HFF-Myc (cell line): ENCODE measurements at regions not wholly inside any gene's neighbourhood (a gene's known extent, or its start where the extent isn't known, plus 50 kb on each side); places are given as distances from the start of the nearest gene placed in this dataset.

ENCODE experiments used
- DNase-seq: peaks from one replicate; pipeline ENCODE4 v3.0.0-alpha.2; 2011; ENCODE audit warnings: low read depth; ENCODE audit errors: extremely low read depth
- H3K4me3 ChIP-seq: replicated peaks from 2 replicates; pipeline ENCODE4 v1.5.1; 2011; ENCODE audit warnings: low read depth, mild to moderate bottlenecking, control low read depth, low read length
- TF ChIP-seq, protein P1 (sequence below): IDR thresholded peaks from 2 replicates; pipeline ENCODE4 v1.5.1; 2012; ENCODE audit warnings: mild to moderate bottlenecking, low read depth, low read length, control low read depth; ENCODE audit errors: missing control alignments

DNA sequence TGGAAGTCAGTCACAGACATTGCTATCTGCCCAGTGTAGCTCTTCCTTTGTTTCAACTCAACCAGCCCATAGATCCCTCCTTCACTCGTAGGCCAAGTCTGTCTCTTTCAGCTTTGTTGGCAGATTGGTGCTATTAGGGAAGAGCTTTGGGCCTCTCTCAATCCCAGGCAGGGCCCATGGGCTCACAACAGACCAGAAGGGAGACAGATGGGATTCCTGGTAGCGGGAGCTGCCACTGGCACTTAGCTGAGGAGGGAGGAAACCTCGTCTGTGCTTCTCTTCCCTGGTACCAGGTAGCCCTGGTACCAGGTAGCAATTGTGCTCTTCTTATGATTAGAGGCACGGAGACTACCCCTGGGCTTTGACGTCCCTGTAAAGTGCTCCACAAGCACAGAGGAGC, 592.0 kb downstream of the TYW1 start:
- no peak for DNase-seq
- TF ChIP-seq, protein P1, sequence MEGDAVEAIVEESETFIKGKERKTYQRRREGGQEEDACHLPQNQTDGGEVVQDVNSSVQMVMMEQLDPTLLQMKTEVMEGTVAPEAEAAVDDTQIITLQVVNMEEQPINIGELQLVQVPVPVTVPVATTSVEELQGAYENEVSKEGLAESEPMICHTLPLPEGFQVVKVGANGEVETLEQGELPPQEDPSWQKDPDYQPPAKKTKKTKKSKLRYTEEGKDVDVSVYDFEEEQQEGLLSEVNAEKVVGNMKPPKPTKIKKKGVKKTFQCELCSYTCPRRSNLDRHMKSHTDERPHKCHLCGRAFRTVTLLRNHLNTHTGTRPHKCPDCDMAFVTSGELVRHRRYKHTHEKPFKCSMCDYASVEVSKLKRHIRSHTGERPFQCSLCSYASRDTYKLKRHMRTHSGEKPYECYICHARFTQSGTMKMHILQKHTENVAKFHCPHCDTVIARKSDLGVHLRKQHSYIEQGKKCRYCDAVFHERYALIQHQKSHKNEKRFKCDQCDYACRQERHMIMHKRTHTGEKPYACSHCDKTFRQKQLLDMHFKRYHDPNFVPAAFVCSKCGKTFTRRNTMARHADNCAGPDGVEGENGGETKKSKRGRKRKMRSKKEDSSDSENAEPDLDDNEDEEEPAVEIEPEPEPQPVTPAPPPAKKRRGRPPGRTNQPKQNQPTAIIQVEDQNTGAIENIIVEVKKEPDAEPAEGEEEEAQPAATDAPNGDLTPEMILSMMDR, result no peak
- no peak overlapping the region for H3K4me3 ChIP-seq

DNA sequence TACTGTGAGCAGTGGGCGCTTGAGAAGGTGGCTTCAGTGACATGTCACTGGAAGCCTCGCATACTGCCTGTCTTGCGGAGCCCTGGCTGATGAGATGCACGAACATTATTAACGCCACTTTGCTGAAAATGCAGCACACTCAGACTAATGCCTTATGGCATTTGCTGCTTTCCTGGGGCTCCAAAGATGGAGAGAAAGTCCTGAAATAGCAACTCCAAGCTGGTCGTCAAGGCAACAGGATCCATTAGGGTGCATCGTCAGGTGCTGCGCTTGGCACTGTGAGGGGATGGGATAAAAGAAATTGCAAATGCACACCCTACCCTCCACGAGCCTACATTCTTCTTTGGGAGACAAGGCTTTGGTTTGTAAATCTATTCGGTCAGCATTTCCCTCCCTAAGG, 592.5 kb downstream of the TYW1 start:
- TF ChIP-seq, protein P1, result no peak
- DNase-seq, result no peak
- H3K4me3 ChIP-seq, result no peak overlapping the region

DNA sequence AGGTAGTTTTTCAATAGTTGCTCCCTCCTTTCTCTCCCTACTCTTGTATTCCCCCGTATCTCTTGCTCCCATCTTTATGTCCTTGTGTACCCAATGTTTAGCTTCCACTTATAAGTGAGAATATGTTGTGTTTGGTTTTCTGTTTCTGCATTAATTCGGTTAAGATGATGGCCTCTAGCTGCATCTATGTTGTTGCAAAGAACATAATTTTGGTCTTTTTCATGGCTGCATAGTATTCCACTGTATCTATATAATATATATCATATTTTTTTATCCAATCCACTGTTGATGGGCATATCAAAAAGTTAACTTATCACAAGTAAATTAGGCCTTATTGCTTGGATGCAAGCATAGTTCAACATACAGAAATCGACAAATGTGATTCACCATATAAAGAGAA, 594.0 kb downstream of the TYW1 start:
- H3K4me3 ChIP-seq, result no peak overlapping the region
- DNase-seq, result no peak
- TF ChIP-seq, protein P1, result no peak

DNA sequence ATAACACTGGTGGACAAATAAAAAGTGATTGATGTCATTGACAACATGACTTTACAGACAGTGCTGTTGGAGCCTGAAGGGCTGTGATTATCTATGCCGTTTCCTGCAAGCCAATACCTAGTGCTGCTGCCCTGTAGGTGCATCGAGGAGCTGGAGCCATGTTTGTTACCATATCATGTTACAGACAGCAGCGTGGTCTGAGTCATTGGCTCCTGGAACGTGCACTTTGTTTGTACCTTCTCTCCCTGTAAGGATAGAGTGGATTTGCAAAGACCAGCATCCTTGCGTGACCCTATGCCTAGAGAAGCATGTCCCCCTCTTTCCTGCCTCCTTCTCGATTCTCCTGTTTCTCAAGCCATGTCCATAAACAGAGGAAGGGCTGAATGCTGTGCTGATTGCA, 597.2 kb downstream of the TYW1 start:
- H3K4me3 ChIP-seq, result no peak overlapping the region
- no peak for DNase-seq
- TF ChIP-seq, protein P1, result no peak

DNA sequence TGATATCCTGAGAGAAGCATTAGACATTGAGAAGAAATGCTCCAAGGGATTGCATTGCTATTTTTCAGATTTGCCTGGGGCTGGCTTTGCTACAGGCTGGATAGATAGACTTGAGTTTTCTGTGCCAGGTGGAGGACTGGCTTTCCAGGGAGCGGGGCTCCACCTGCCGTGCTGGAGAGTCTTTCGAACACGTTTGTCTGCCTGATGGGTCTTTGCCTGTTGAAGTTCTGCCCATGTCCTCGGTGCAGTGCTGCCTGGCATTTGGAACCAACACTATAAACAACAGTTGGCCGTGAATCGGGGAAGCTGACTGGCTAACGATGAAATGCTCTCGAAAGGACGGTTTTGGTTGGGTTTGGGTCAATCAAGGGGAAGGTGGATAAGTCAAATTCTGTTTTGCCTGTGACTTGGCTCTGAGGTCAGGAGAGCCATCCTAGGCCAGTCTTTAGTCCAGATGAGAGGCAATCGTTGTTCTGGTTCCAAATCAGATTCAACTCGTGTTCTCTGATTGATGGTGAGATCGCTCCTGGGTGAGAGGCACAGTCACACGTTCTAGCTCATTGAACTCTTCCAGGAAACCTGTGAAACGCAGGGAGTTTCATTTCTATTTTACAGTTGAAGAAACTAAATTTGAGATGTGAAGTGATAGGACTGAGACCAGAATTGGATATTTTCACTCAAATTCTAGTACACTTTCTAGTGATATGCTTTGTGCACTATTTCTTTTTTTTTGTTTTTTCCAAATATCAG, 599.0 kb downstream of the TYW1 start:
- H3K4me3 ChIP-seq, result no peak overlapping the region
- DNase-seq, result no peak
- TF ChIP-seq, protein P1, result no peak

DNA sequence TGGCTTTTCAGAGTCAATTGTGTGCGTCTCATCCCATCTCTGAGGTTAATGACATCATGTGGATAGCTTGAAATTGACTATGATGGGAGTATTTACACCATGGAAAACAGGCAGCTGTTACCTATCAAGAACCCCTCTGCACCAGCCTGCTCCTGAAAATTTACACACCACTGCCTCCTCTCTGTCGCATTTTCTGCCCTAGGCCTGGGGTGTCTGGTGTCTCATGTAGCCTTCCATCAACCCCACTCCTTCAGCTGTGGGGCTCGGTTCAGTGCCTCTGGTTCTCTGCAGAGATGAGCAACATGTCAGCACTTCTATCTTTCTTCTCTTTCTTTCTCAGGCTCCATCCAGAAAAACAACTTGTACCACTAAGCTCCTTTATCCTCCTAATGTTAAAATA, 600.5 kb downstream of the TYW1 start:
- H3K4me3 ChIP-seq, result no peak overlapping the region
- TF ChIP-seq, protein P1, result no peak
- no peak for DNase-seq

DNA sequence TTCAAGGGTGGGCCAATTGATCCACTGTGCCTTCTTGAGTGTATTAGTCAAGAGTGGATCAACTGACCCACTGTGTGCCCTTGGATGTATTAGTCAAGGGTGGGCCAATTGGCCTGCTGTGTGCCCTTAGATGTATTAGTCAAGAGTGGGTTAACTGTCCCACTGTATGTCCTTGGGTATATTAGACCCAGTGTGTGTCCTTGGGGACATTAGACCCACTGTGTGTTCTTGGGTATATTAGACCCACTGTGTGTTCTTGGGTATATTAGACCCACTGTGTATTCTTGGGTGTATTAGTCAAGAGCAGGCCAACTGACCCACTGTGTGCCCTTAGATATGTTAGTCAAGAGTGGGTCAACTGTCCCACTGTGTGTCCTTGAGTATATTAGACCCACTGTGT, 601.8 kb downstream of the TYW1 start:
- H3K4me3 ChIP-seq, result no peak overlapping the region
- DNase-seq, result no peak
- TF ChIP-seq, protein P1, result no peak
